ENCODE measurements at regions not wholly inside any gene's neighbourhood (a gene's known extent, or its start where the extent isn't known, plus 50 kb on each side); places are given as distances from the start of the nearest gene placed in this dataset.

DNA sequence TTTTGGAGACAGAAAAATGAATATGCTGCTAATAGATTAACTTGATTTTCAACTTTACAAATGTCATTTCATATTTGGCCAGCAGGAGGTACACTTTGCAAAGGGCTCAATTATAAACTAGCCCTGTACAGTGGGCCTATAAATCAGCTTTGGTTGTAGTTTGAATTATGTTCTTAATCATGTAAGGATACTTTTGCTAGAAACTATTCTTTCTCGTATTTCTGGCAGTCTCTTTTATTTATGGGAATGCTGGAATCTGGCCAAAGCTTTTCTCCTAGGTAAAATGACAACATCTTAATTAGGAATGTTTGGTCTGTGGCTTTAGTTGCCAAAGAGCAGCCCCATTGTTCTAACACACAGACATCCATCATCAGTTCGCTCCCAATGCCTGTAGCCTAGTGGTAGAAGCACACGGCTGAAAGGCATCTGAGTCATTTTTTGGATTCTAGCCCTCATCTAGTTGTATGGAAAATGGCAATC lies 1322.3 kb upstream of the SEL1L start:
- ATAC-seq (peak; percentile 41; the same call in 2 of the 3 replicates), DNase-seq (ENCODE audit: low spot score) (peak; percentile 34)
- H3K27me3 ChIP-seq (ENCODE audit: insufficient read depth), result no peaks in the 10 kb centered on the region
- H3K9me2 ChIP-seq (ENCODE audit: insufficient read depth), result no peaks in the 10 kb centered on the region
- H3K36me3 ChIP-seq (ENCODE audit: insufficient read depth), result no peaks in the 10 kb centered on the region
- H3K79me2 ChIP-seq (replicated peaks; ENCODE audit: insufficient read depth), result no peaks in the 10 kb centered on the region
- no peaks in the 10 kb centered on the region for H4K20me1 ChIP-seq (replicated peaks; ENCODE audit: insufficient read depth)
- no peak overlapping the region for H3K27ac ChIP-seq (ENCODE audit: low read depth)
- Mint-ChIP-seq H3K27me3 (ENCODE audit: insufficient read depth, low read depth, poor library complexity) (no peaks in the 10 kb centered on the region), H3K4me3 (no peak overlapping the region), H3K36me3 (ENCODE audit: low read depth) (no peaks in the 10 kb centered on the region), H3K27ac (no peak overlapping the region), H3K4me1 (peaks cover 3% of the 10 kb centered on the region; the same call in 1 of the 3 replicates), H3K9me3 (peaks cover 18% of the 10 kb centered on the region; the same call in 2 of the 3 replicates)
- TF ChIP-seq, protein P1, sequence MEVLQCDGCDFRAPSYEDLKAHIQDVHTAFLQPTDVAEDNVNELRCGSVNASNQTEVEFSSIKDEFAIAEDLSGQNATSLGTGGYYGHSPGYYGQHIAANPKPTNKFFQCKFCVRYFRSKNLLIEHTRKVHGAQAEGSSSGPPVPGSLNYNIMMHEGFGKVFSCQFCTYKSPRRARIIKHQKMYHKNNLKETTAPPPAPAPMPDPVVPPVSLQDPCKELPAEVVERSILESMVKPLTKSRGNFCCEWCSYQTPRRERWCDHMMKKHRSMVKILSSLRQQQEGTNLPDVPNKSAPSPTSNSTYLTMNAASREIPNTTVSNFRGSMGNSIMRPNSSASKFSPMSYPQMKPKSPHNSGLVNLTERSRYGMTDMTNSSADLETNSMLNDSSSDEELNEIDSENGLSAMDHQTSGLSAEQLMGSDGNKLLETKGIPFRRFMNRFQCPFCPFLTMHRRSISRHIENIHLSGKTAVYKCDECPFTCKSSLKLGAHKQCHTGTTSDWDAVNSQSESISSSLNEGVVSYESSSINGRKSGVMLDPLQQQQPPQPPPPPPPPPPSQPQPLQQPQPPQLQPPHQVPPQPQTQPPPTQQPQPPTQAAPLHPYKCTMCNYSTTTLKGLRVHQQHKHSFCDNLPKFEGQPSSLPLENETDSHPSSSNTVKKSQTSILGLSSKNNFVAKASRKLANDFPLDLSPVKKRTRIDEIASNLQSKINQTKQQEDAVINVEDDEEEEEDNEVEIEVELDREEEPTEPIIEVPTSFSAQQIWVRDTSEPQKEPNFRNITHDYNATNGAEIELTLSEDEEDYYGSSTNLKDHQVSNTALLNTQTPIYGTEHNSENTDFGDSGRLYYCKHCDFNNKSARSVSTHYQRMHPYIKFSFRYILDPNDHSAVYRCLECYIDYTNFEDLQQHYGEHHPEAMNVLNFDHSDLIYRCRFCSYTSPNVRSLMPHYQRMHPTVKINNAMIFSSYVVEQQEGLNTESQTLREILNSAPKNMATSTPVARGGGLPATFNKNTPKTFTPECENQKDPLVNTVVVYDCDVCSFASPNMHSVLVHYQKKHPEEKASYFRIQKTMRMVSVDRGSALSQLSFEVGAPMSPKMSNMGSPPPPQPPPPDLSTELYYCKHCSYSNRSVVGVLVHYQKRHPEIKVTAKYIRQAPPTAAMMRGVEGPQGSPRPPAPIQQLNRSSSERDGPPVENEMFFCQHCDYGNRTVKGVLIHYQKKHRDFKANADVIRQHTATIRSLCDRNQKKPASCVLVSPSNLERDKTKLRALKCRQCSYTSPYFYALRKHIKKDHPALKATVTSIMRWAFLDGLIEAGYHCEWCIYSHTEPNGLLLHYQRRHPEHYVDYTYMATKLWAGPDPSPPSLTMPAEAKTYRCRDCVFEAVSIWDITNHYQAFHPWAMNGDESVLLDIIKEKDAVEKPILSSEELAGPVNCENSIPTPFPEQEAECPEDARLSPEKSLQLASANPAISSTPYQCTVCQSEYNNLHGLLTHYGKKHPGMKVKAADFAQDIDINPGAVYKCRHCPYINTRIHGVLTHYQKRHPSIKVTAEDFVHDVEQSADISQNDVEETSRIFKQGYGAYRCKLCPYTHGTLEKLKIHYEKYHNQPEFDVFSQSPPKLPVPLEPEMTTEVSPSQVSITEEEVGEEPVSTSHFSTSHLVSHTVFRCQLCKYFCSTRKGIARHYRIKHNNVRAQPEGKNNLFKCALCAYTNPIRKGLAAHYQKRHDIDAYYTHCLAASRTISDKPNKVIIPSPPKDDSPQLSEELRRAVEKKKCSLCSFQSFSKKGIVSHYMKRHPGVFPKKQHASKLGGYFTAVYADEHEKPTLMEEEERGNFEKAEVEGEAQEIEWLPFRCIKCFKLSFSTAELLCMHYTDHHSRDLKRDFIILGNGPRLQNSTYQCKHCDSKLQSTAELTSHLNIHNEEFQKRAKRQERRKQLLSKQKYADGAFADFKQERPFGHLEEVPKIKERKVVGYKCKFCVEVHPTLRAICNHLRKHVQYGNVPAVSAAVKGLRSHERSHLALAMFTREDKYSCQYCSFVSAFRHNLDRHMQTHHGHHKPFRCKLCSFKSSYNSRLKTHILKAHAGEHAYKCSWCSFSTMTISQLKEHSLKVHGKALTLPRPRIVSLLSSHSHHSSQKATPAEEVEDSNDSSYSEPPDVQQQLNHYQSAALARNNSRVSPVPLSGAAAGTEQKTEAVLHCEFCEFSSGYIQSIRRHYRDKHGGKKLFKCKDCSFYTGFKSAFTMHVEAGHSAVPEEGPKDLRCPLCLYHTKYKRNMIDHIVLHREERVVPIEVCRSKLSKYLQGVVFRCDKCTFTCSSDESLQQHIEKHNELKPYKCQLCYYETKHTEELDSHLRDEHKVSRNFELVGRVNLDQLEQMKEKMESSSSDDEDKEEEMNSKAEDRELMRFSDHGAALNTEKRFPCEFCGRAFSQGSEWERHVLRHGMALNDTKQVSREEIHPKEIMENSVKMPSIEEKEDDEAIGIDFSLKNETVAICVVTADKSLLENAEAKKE (CRISPR knock-in tag; IDR thresholded peaks at IDR 0.05), result no peak
- TF ChIP-seq, protein P2, sequence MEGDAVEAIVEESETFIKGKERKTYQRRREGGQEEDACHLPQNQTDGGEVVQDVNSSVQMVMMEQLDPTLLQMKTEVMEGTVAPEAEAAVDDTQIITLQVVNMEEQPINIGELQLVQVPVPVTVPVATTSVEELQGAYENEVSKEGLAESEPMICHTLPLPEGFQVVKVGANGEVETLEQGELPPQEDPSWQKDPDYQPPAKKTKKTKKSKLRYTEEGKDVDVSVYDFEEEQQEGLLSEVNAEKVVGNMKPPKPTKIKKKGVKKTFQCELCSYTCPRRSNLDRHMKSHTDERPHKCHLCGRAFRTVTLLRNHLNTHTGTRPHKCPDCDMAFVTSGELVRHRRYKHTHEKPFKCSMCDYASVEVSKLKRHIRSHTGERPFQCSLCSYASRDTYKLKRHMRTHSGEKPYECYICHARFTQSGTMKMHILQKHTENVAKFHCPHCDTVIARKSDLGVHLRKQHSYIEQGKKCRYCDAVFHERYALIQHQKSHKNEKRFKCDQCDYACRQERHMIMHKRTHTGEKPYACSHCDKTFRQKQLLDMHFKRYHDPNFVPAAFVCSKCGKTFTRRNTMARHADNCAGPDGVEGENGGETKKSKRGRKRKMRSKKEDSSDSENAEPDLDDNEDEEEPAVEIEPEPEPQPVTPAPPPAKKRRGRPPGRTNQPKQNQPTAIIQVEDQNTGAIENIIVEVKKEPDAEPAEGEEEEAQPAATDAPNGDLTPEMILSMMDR (conservative IDR thresholded peaks at IDR 0.05; ENCODE audit: low read depth in 2 of 2), result peak; percentile 47 to 72
- TF ChIP-seq JUNB (IDR thresholded peaks at IDR 0.05; ENCODE audit: unreplicated experiment) (no peak), NANOG (IDR thresholded peaks at IDR 0.05; ENCODE audit: borderline replicate concordance) (no peak)
- no peak overlapping the region for H3K4me3 ChIP-seq
- no peaks in the 10 kb centered on the region for H3F3A ChIP-seq (replicated peaks; ENCODE audit: low read depth)
- no peaks in the 10 kb centered on the region for H3K4me1 ChIP-seq (ENCODE audit: insufficient read depth)
- no peak overlapping the region for H3K4me2 ChIP-seq
- H2AFZ ChIP-seq, result no peak overlapping the region

All from GM23338 (cell line).